DOHH2 (cell line): ENCODE measurements at regions not wholly inside any gene's neighbourhood (a gene's known extent, or its start where the extent isn't known, plus 50 kb on each side); places are given as distances from the start of the nearest gene placed in this dataset.

Experiments
- H3F3A ChIP-seq: fragments of 200-600 bp; sonication (generic), shearing (Covaris generic); 2 replicates; pipeline ENCODE4 v1.6.0; 2016; ENCODE audit warnings: antibody characterized with exemption, mild to moderate bottlenecking; ENCODE audit not compliant: control insufficient read depth, insufficient read depth
- H3K27ac ChIP-seq: fragments of 200-600 bp; sonication (generic); 2 replicates; pipeline ENCODE4 v1.5.1; 2014; ENCODE audit warnings: low read depth, mild to moderate bottlenecking, low read length, moderate library complexity
- H3K27me3 ChIP-seq: fragments of 200-600 bp; sonication (generic); 2 replicates; pipeline ENCODE4 v1.6.1; 2014; ENCODE audit warnings: mild to moderate bottlenecking, low read length, mixed read lengths; ENCODE audit not compliant: control insufficient read depth
- H3K36me3 ChIP-seq: fragments of 200-600 bp; sonication (generic); 2 replicates; pipeline ENCODE4 v1.6.1; 2014; ENCODE audit warnings: mild to moderate bottlenecking, low read length, moderate library complexity, mixed read lengths; ENCODE audit not compliant: control insufficient read depth
- H3K4me1 ChIP-seq: fragments of 200-600 bp; sonication (generic); 2 replicates; pipeline ENCODE4 v1.6.1; 2014; ENCODE audit warnings: mild to moderate bottlenecking, low read length, mixed read lengths; ENCODE audit not compliant: control insufficient read depth
- H3K4me2 ChIP-seq: fragments of 200-600 bp; sonication (generic); 2 replicates; pipeline ENCODE4 v1.6.0; 2014; ENCODE audit warnings: mild to moderate bottlenecking, low read length, moderate library complexity
- H3K4me3 ChIP-seq: fragments of 200-600 bp; sonication (generic); 2 replicates; pipeline ENCODE4 v1.5.1; 2014; ENCODE audit warnings: mild to moderate bottlenecking, low read length, mixed read lengths
- H3K79me2 ChIP-seq: fragments of 200-600 bp; sonication (generic); 2 replicates; pipeline ENCODE4 v1.6.1; 2014; ENCODE audit warnings: mild to moderate bottlenecking, low read length, mixed read lengths; ENCODE audit not compliant: control insufficient read depth
- H3K9me2 ChIP-seq: fragments of 200-600 bp; sonication (generic); replicated peaks from 2 replicates; pipeline ENCODE4 v1.6.1; 2014; ENCODE audit warnings: mild to moderate bottlenecking, low read length, mixed read lengths; ENCODE audit not compliant: control insufficient read depth
- H3K9me3 ChIP-seq: fragments of 200-600 bp; sonication (generic); 2 replicates; pipeline ENCODE4 v1.6.1; 2014; ENCODE audit warnings: antibody characterized with exemption, low read length, mixed read lengths; ENCODE audit not compliant: control insufficient read depth, insufficient read depth
- H4K20me1 ChIP-seq: fragments of 200-600 bp; sonication (generic); 2 replicates; pipeline ENCODE4 v1.6.0; 2014; ENCODE audit warnings: low read depth, mild to moderate bottlenecking, antibody characterized with exemption, low read length, moderate library complexity; ENCODE audit not compliant: control insufficient read depth, insufficient read depth
- CTCF ChIP-seq: fragments of 200-600 bp; sonication (generic); IDR thresholded peaks from one replicate; pipeline ENCODE4 v1.5.1; 2014; ENCODE audit warnings: antibody characterized with exemption, mild to moderate bottlenecking, low read depth, low read length; ENCODE audit not compliant: poor library complexity, severe bottlenecking
- EZH2phosphoT487 ChIP-seq: fragments of 200-600 bp; sonication (generic); IDR thresholded peaks from 2 replicates; pipeline ENCODE4 v1.6.1; 2017; ENCODE audit warnings: borderline replicate concordance, mild to moderate bottlenecking, antibody characterized with exemption, low read length, moderate library complexity, mixed read lengths

DNA sequence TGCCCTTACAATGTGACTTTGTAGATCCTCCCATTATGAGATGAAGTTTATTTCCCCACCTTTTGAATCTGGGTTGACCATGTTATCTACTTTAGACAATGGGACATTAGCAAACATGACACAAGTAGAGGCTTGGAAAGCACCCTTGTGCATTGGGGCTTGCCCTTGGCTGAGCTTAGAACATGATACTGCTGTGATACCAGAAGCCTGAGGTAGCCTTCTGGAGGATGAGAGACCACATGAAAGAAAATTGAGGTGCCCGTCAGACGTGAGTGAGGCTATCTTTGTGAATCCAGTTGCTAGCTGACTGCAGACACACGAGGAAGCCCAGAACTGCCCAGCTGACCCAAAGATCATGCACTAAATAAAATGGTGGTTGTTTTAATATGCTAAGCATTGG, 341.2 kb downstream of the CYP26B1 start:
- no peaks in the 10 kb centered on the region for H3K36me3 ChIP-seq
- TF ChIP-seq EZH2phosphoT487 (no peak), CTCF (no peak)
- no peak overlapping the region for H3K4me2 ChIP-seq
- H3K27me3 ChIP-seq: peaks cover 6% of the 10 kb centered on the region
- no peaks in the 10 kb centered on the region for H4K20me1 ChIP-seq
- no peaks in the 10 kb centered on the region for H3K9me2 ChIP-seq
- no peaks in the 10 kb centered on the region for H3K9me3 ChIP-seq
- no peak overlapping the region for H3K4me3 ChIP-seq
- H3K79me2 ChIP-seq: no peaks in the 10 kb centered on the region
- H3K4me1 ChIP-seq: no peaks in the 10 kb centered on the region
- no peak overlapping the region for H3K27ac ChIP-seq
- H3F3A ChIP-seq: no peaks in the 10 kb centered on the region

GRCh38 chr2:71804281-71804751, 343.3 kb downstream of the CYP26B1 start:
- Histone ChIP-seq H3K4me2 (no peak overlapping the region), H3K27ac (no peak overlapping the region), H3K27me3 (peaks cover 6% of the 10 kb centered on the region), H3K9me2 (no peaks in the 10 kb centered on the region), H3F3A (no peaks in the 10 kb centered on the region), H3K79me2 (no peaks in the 10 kb centered on the region), H3K4me3 (no peak overlapping the region), H4K20me1 (no peaks in the 10 kb centered on the region), H3K4me1 (no peaks in the 10 kb centered on the region), H3K36me3 (no peaks in the 10 kb centered on the region), H3K9me3 (no peaks in the 10 kb centered on the region)
- no peak for TF ChIP-seq CTCF
- no peak for TF ChIP-seq EZH2phosphoT487

GRCh38 chr2:71803398-71803797, 344.3 kb downstream of the CYP26B1 start:
- no peaks in the 10 kb centered on the region for H3K79me2 ChIP-seq
- H3K27me3 ChIP-seq: peaks cover 4% of the 10 kb centered on the region; the same call in 1 of the 2 replicates
- TF ChIP-seq EZH2phosphoT487: no peak
- no peak for TF ChIP-seq CTCF
- no peak overlapping the region for H3K4me2 ChIP-seq
- H3K4me3 ChIP-seq: no peak overlapping the region
- no peak overlapping the region for H3K27ac ChIP-seq
- no peaks in the 10 kb centered on the region for H3F3A ChIP-seq
- no peaks in the 10 kb centered on the region for H3K9me3 ChIP-seq
- no peaks in the 10 kb centered on the region for H3K9me2 ChIP-seq
- H4K20me1 ChIP-seq: no peaks in the 10 kb centered on the region
- H3K36me3 ChIP-seq: no peaks in the 10 kb centered on the region
- no peaks in the 10 kb centered on the region for H3K4me1 ChIP-seq

DNA sequence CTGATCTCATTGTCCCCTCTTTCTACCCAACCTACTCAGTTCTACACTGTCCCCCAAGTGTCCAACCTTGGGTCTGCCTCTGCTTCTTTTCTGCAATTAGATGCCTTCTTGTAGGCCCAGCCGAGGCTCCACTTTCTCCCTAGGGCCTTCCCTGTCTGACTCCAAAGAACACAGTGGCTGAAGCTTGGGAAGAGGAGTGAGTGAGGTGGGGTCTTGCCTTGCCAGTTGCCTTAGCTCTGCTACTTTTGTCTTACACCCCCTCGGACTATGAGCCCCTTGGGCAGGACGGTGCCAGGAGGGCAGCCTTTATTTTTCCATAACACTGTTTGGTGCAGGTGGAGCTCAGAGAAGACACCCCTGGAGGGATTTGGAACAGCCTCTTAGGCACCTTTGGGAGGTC, 345.1 kb downstream of the CYP26B1 start:
- H3K4me3 ChIP-seq: no peak overlapping the region
- H3K27me3 ChIP-seq: no peaks in the 10 kb centered on the region
- H3K4me2 ChIP-seq: no peak overlapping the region
- no peaks in the 10 kb centered on the region for H3K9me3 ChIP-seq
- H3K79me2 ChIP-seq: no peaks in the 10 kb centered on the region
- no peaks in the 10 kb centered on the region for H3K36me3 ChIP-seq
- TF ChIP-seq CTCF (no peak), EZH2phosphoT487 (no peak)
- H3K9me2 ChIP-seq: no peaks in the 10 kb centered on the region
- no peaks in the 10 kb centered on the region for H3F3A ChIP-seq
- no peak overlapping the region for H3K27ac ChIP-seq
- no peaks in the 10 kb centered on the region for H3K4me1 ChIP-seq
- no peaks in the 10 kb centered on the region for H4K20me1 ChIP-seq
